ENCODE measurements at regions not wholly inside any gene's neighbourhood (a gene's known extent, or its start where the extent isn't known, plus 50 kb on each side); places are given as distances from the start of the nearest gene placed in this dataset.
"Not testable (repeated sequence)": the region's sequence is repeated elsewhere in the genome, so short reads cannot be mapped to it uniquely, and the experiment has no call there.

DNA sequence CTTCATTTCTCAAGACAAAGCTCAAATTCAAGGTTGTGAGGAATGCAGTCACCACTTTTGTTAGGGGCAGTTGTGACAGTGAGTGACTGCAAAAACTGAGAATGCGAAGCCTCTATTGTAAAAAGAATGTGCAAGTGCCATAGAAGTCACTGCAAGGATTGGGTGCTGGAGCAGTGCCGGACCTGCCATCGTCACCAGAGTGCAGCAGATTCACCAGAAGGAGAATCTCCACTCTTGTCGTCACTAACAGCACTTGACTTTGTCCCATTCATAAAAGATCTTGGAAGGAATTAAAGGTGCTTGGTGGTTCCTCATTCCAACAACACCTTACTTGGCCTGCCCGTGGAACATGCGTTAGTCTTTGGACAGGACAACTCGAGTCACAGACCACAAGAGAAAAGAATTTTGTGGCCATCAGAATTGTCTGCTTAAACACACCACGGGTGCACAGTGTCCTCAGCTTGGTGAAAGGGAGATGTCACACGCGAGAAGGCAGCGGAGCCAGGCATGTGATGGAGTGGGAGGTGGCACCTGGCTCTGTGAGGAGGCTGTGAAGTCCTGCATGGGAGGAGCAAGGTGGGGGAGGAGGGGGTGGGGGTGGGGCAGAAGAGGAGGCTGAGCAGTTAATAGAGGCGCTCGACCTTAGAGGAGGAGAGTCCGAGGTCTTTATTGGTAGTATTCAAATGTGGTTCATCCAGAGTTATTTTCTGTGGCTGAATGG, 100.9 kb upstream of the SPDYE9 start:
- not testable (repeated sequence) for FAIRE-seq; DNase-seq (ENCODE audit: insufficient read length, low spot score)

DNA sequence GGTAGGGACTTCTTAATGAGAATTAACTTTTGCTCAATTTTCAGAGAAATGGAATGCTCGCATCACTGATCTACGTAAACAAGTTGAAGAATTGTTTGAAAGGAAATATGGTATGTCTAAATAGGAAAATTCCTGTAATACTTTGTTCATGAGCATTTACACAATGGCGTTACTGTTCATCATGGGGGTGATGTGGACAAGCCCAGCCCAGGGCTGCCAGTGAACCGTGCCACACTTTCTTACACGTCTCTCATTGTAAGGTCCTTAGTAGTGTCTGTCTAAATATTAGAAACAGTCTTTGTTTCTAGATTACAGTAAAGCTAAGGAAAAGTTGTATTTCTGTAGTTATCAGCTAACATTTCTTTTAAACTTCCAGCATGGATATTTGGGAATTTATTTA, 91.0 kb upstream of the SPDYE9 start:
- not testable (repeated sequence) for FAIRE-seq; DNase-seq (ENCODE audit: insufficient read length, low spot score)

DNA sequence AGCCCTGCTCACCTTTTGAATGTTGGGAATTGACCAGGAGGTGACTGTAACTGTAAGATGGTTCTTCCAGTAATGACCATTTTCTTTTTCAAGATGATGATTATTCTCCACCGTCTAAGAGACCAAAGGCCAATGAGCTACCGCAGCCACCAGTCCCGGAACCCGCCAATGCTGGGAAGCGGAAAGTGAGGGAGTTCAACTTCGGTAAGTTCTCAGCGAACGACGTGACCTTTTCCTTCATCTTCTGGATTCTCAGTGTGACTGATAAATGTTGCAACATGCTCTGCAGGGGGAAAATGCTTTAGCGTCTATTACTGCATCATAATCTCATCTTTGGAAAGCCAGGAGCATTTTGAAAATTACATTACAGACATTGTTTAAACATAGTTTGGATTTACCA, 89.5 kb upstream of the SPDYE9 start:
- not testable (repeated sequence) for FAIRE-seq; DNase-seq (ENCODE audit: insufficient read length, low spot score)

DNA sequence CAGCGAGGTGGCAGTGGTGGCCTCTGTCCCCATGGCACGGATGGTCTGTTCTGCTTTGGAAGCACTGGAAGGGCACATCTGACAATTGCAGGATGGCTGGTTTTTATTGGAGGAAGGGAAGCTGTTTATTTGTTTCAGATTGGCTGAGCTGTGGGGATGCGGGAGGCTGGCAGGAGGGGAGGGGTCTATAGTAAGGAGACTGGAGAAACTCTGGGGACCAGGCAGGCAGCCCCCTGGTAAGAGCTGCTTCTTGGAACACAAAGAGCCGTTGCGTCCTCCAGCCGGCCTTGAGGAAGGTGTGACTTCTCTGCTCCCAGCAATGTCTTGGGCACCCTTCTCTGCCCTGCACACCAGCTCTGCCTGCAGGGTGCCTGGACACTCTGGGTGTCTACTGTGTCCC, 85.1 kb upstream of the SPDYE9 start:
- DNase-seq (ENCODE audit: insufficient read length, low spot score); FAIRE-seq: not testable (repeated sequence)

DNA sequence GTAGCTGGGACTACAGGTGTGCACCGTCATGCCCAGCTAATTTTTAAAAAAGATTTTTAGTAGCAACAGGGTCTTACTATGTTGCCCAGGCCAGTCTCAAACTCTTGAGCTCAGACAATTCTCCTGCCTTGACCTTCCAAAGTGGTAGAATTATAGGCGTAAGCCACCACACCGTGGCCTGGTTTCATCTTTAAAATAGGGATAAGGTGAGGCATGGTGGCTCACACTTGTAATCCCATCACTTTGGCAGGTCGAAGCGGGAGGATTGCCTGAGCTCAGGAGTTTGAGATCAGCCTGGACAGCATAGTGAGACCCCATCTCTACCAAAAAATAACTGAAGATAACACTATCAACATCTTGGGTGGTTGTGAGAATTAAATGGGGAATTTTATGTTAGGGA, 84.6 kb upstream of the SPDYE9 start:
- not testable (repeated sequence) for FAIRE-seq; DNase-seq (ENCODE audit: insufficient read length, low spot score)

DNA sequence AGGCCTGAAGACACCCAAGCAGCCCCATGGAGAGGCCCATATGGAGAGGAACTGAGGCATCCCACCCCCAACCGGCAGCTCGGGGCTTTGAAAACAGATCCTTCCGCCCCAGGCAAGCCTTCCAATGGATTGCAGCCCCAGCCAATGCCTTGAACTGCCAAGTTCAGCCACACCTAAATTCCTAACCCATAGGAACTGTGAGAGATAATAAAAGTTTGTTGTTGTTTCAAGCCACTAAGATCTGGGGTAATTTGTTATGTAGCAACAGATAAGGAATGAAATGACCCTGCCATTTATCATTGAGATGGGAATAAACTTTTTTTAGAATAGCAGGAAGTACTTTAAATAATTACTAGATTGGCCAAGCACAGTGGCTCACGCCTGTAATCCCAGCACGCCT, 80.3 kb upstream of the SPDYE9 start:
- not testable (repeated sequence) for DNase-seq (ENCODE audit: insufficient read length, low spot score); FAIRE-seq

DNA sequence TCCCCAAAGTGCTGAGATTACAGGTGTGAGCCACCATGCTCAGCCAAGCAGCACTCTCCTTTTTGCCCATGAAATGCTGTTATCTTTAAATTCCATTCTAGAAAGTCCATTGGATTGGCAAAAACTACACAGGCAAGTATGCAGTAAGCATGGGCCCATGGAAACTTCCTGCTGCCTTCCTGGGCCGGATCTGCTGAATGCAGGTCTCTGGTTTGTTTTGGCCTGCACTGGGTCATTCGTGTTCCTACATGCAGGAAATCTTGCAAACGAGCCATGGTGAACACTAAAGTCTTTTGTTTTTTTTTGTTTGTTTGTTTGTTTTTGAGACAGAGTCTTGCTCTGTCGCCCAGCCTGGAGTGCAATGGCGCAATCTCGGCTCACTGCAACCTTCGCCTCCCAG, 76.8 kb upstream of the SPDYE9 start:
- not testable (repeated sequence) for DNase-seq (ENCODE audit: insufficient read length, low spot score); FAIRE-seq

DNA sequence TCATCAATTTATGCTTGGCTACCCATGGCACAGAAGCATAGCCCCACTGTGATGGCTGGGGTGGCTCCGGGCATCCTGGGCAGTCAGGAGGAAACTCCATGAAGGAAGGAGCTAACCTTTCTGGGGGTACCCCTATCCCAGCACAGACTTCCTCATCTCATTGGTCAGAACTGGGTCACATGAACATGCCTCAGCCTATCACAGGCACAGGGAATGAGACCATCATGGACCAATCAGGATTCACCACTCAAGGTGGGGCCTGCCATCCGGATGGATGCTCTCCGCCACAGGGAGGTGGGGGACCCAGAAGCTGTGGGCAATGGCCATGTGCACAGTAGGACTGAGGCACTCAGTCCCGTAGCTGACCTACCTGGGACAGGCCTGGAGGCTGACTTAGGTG, 75.9 kb upstream of the SPDYE9 start:
- not testable (repeated sequence) for DNase-seq (ENCODE audit: insufficient read length, low spot score); FAIRE-seq

DNA sequence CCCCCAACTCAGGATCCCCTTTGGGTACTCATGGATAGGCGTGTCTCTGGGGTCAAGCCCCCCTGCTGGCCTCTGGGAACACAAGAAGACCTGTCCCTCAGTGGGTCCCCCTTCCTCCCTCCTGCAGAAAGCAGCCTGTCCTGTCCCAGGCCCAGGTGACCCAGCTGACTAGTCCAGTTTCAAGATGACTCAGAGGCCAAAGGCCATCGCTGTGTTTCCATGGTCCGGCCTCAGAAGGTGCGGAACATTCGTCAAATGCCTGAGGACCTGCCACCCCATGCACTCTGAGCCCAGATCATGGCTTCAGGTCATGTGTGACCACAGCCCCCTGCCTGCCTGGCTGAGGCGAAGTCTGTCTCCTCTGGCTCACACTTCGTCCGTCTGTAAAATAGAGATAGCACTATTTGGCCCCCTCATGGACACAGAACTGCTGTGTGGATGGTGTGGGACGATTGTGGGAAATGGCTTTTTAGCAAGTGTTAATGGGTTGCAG, 71.4 kb upstream of the SPDYE9 start:
- not testable (repeated sequence) for DNase-seq (ENCODE audit: insufficient read length, low spot score); FAIRE-seq

DNA sequence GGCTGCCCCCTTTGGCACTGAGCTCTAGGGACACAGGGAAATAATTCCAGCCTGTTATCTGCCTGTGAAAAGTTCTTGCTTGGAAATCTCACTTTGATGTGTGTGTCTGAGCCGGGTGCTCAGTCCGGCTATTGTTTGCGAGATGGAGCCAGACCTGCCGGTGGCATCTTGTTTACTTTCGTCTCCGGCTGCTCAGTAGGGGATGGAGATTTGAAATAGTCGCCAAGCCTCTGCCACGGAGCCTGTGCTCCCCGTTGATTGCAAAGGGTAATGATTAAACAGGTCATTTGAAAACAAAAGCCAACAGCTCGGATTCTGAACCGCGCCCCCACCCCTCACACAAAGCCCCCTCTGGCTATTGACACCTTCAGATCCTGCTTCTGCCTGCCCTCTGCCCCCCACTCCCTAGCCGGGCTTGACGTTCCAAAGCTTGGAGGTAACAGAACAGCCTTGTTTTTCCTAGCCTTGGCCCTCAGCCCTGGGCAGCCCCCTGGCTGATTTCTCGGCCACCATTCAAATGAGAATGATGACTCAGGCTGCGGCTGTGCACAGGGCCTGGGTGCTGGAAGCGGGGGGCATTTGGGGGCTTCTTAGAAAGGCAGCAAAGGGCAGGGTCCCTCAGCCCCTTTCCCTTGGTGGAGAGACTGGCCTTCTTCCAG, 70.8 kb upstream of the SPDYE9 start:
- not testable (repeated sequence) for FAIRE-seq; DNase-seq (ENCODE audit: insufficient read length, low spot score)

DNA sequence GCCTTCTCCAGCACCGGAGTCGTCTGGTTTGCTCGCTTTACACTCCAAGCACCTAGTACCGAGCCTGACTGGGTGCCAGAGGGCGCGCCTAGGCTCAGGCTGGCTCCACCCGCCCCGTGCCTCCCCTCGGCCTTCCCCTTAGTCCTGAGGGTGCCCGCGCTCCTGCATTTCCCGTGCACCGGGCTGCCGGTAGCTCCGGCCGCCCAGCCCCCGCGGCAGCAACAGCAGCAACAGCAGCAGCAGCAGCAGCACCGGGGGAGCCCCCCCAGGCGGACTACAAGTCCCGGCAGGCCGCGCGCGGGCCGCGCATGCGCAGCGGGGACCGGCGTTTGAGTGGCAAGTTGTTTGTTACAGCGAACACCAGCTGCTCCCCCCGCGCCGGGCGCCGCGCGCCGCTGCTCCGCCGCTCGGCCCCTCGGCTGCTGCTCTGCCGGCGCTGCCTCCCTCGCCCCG, 68.8 kb upstream of the SPDYE9 start:
- not testable (repeated sequence) for DNase-seq (ENCODE audit: insufficient read length, low spot score); FAIRE-seq

DNA sequence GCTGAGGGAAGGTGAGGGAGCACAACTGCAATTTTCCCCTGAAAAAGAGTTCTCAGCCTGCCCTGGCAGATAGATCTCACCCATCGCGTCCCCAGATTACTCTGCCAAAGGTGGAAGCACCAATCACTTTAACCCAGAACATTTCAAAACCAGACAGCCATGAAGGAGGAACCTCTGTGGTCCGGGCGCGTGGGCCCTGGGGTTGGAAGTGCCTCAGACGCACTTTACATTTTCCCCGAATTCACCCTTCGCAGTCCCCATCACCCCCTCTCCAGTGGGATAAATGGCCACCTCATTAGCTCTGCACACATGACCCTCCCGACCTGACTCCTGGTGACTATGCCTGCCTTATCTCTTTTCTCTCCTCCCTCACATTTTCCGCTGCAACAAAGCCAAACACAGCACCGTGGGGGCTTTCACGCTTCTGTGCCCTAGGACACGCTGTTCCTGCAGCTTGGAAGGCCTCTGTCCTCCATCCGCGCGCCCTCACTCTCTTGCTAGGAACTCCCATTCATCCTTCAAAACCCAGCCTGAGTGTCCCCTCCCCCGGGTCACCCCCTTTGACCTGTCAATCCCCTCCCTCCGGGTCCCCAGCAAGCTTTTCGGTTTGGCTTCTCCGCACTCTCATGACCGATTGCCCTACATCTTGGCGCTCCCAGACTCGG, 68.2 kb upstream of the SPDYE9 start:
- not testable (repeated sequence) for FAIRE-seq; DNase-seq (ENCODE audit: insufficient read length, low spot score)

DNA sequence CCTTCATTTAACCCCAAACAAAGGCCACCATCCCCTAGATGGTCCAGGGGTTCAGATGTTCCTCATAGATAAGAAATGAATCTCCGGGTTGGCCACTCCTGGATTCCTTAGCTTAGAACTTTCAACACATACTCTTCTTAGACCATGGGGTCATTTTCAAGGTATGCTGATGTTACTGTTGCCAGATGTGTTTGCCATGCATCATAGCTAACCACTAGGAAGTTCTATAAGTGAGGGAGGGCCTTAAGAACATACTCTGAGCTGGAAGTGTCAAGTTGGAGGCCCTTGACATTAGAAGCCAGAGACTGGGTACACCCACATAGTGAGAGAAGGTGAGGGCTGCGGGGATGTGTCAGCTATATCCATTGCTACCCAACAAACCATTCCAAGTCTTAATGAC, 62.7 kb upstream of the SPDYE9 start:
- not testable (repeated sequence) for DNase-seq (ENCODE audit: insufficient read length, low spot score); FAIRE-seq

DNA sequence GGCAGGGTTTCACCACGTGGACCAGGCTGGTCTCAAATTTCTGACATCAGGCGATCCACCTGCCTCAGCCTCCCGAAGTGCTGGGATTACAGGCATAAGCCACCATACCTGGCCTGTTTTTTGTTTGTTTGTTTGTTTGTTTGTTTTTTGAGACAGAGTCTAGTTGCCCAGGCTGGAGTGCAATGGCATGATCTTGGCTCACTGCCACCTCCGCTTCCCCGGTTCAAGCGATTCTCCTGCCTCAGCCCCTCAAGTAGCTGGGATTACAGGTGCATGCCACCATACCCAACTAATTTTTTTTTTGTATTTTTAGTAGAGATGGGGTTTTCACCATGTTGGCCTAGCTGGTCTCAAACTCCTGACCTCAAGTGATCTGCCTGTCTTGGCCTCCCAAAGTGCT, 61.8 kb upstream of the SPDYE9 start:
- not testable (repeated sequence) for DNase-seq (ENCODE audit: insufficient read length, low spot score); FAIRE-seq

DNA sequence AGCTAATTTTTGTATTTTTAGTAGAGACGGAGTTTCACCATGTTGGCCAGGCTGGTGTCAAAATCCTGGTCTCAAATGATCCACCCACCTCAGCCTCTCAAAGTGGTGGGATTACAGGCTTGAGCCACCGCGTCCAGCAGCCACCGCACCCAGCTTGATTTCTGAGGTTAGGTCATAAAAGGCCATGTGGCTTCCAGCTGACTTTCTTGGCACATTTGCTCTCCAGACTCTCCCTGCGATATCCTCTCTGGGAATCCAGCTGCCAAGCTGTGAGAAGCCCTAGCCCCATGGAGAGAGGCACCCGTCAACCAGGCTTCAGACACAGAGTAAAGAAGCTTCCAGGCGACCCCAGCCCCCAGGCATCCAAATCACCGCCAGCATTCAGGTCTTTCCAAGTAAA, 58.2 kb upstream of the SPDYE9 start:
- DNase-seq (ENCODE audit: insufficient read length, low spot score); FAIRE-seq: not testable (repeated sequence)

DNA sequence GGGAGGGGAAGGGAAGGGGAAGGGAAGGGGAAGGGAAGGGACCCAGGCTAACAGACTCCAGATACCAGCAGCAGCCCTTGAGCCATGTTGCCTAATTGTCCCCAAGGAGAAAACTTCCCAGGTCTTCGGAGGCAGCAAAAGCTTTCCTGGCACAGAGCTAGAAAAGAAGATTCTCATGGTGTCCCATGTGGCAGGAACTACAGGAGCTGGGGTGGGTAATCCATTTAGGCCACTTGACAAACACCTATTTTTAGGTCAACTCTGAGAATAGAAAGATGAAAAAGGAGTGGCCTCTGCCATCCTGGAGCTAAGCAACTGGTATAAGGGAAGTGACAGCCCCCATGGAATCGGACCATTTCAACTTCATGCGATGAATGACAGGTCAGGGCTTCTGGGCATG, 52.1 kb upstream of the SPDYE9 start:
- FAIRE-seq; DNase-seq (ENCODE audit: insufficient read length, low spot score): not testable (repeated sequence)
